Putamen (tissue), 1 donor: ENCODE measurements at regions not wholly inside any gene's neighbourhood (a gene's known extent, or its start where the extent isn't known, plus 50 kb on each side); places are given as distances from the start of the nearest gene placed in this dataset.

Experiments
- DNase-seq: peaks from one replicate; pipeline ENCODE4 v3.0.0-alpha.2; 2016; ENCODE audit warnings: low spot score

GRCh38 chr13:92938486-92939020 lies 288.1 kb upstream of the GPC6 start:
- DNase-seq = no peak

- DNase-seq = no peak
Measured at GRCh38 chr13:92941167-92941566, 285.4 kb upstream of the GPC6 start.

GRCh38 chr13:92947770-92948434 lies 278.7 kb upstream of the GPC6 start:
- peak; percentile 65 for DNase-seq

GRCh38 chr13:92950771-92951170 lies 275.8 kb upstream of the GPC6 start:
- DNase-seq = no peak

GRCh38 chr13:92951273-92951890 lies 275.2 kb upstream of the GPC6 start:
- DNase-seq = peak; percentile 45

- DNase-seq = no peak
Measured at GRCh38 chr13:92952161-92952560, 274.4 kb upstream of the GPC6 start.

- no peak for DNase-seq
Measured at GRCh38 chr13:92954746-92955145, 271.9 kb upstream of the GPC6 start.

- no peak for DNase-seq
Measured at GRCh38 chr13:92959790-92960189, 266.8 kb upstream of the GPC6 start.

GRCh38 chr13:92963029-92963428 lies 263.6 kb upstream of the GPC6 start:
- no peak for DNase-seq

- no peak for DNase-seq
Measured at GRCh38 chr13:92966341-92966740, 260.3 kb upstream of the GPC6 start.

GRCh38 chr13:92966900-92967299 lies 259.7 kb upstream of the GPC6 start:
- no peak for DNase-seq

- DNase-seq = no peak
Measured at GRCh38 chr13:92967923-92968322, 258.7 kb upstream of the GPC6 start.

GRCh38 chr13:92972751-92973150 lies 253.9 kb upstream of the GPC6 start:
- DNase-seq = no peak

- no peak for DNase-seq
Measured at GRCh38 chr13:92974905-92975429, 251.6 kb upstream of the GPC6 start.

- no peak for DNase-seq
Measured at GRCh38 chr13:92976657-92977056, 249.9 kb upstream of the GPC6 start.

- no peak for DNase-seq
Measured at GRCh38 chr13:92984151-92984550, 242.5 kb upstream of the GPC6 start.

- no peak for DNase-seq
Measured at GRCh38 chr13:92989301-92989700, 237.3 kb upstream of the GPC6 start.

GRCh38 chr13:92991692-92992091 lies 234.9 kb upstream of the GPC6 start:
- DNase-seq = no peak

- no peak for DNase-seq
Measured at GRCh38 chr13:92994056-92994455, 232.6 kb upstream of the GPC6 start.

GRCh38 chr13:93001866-93002461 lies 224.6 kb upstream of the GPC6 start:
- peak; percentile 3 for DNase-seq

GRCh38 chr13:93003531-93003930 lies 223.1 kb upstream of the GPC6 start:
- DNase-seq = no peak

GRCh38 chr13:93004919-93005318 lies 221.7 kb upstream of the GPC6 start:
- no peak for DNase-seq

GRCh38 chr13:93007928-93008327 lies 218.7 kb upstream of the GPC6 start:
- DNase-seq = no peak
